Neural cell (in vitro differentiated cells): ENCODE measurements at regions not wholly inside any gene's neighbourhood (a gene's known extent, or its start where the extent isn't known, plus 50 kb on each side); places are given as distances from the start of the nearest gene placed in this dataset.

Experiments
- CTCF ChIP-seq: fragments of 450-650 bp; IDR thresholded peaks from 2 replicates; pipeline ENCODE4 v1.5.1; 2014; ENCODE audit warnings: antibody characterized with exemption, mild to moderate bottlenecking, moderate library complexity; ENCODE audit not compliant: poor library complexity, severe bottlenecking
- EZH2 ChIP-seq: fragments of 200-600, 300-800 bp; shearing (Covaris generic), sonication (generic); IDR thresholded peaks from 2 replicates; pipeline ENCODE4 v1.6.1; 2014; ENCODE audit warnings: antibody characterized with exemption, low read length, borderline replicate concordance, mild to moderate bottlenecking; ENCODE audit not compliant: insufficient read depth, poor library complexity, severe bottlenecking
- TAF1 ChIP-seq: IDR thresholded peaks from 2 replicates; pipeline ENCODE4 v1.6.1; 2012; ENCODE audit warnings: low read depth

DNA sequence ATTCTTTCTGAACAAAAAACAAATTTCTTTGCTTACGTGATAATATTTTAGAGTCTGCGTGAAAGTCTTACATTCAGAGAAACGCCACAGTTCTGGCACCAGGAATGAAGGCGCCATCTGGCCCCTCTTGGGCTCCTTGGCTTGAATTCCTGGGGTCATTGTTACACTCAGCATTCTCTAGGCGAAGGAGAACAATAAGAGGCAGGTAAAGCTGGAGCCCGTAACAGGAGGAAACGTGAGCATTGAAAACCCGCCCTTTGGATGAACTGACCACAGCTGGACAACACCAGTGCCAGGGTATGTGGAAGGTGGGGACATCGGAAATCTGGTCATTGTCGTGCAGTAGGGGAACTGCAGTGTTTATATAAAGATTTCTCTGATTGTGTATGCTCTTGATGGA is 144.8 kb downstream of the RNF152 start:
- TF ChIP-seq CTCF, result no peak
- TF ChIP-seq EZH2, result no peak
- no peak for TF ChIP-seq TAF1
